ENCODE measurements at regions not wholly inside any gene's neighbourhood (a gene's known extent, or its start where the extent isn't known, plus 50 kb on each side); places are given as distances from the start of the nearest gene placed in this dataset.

DNA sequence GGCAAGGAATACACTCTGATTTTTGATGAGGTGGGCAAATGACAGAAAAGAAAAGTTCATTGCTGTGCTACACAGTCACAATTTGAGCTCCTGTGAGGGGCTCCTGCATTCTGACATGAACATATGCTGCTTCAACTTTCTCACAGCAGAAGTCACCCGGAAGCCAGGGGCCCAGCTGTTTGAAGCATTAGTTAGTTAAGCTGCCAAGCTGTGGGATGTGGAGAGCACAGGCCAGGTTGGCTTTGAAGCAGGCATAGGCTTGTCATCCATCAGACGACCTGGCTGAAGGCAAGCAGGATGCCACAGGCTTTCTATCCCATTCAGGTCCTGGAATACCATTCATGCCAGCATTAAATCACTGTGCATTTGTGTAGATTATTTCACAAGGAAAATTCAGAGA lies 63.1 kb downstream of the MTNR1B start:
- Histone ChIP-seq H3K27ac (no peak overlapping the region), H3K36me3 (no peaks in the 10 kb centered on the region), H3K9me3 (no peaks in the 10 kb centered on the region), H3K4me1 (no peaks in the 10 kb centered on the region), H3K27me3 (no peaks in the 10 kb centered on the region), H3K4me3 (no peak overlapping the region)
- no peak for TF ChIP-seq POLR2AphosphoS5 (IDR thresholded peaks at IDR 0.05)
- no peak for TF ChIP-seq EP300 (IDR thresholded peaks at IDR 0.05; ENCODE audit: low read depth)
- TF ChIP-seq, protein P1, sequence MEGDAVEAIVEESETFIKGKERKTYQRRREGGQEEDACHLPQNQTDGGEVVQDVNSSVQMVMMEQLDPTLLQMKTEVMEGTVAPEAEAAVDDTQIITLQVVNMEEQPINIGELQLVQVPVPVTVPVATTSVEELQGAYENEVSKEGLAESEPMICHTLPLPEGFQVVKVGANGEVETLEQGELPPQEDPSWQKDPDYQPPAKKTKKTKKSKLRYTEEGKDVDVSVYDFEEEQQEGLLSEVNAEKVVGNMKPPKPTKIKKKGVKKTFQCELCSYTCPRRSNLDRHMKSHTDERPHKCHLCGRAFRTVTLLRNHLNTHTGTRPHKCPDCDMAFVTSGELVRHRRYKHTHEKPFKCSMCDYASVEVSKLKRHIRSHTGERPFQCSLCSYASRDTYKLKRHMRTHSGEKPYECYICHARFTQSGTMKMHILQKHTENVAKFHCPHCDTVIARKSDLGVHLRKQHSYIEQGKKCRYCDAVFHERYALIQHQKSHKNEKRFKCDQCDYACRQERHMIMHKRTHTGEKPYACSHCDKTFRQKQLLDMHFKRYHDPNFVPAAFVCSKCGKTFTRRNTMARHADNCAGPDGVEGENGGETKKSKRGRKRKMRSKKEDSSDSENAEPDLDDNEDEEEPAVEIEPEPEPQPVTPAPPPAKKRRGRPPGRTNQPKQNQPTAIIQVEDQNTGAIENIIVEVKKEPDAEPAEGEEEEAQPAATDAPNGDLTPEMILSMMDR (IDR thresholded peaks at IDR 0.05), result no peak
- no peak for TF ChIP-seq POLR2A (IDR thresholded peaks at IDR 0.05)
- intact Hi-C loops (cut with DNase I; ENCODE audit: low total_unique reads) (no loop called here), in situ Hi-C loops (cut with MboI; ENCODE audit: low pct_ligation_motif_present in 1 of 4, low pct_unique_long_range_greater_than_20kb in 1 of 4, low sequenced_read_pairs in 3 of 4) (no loop called here)
- 53% methylated on average over 2 of the region's 2 CpGs; no CpG with 5 or more reads in 1 of the 2 donors for WGBS, 2 donors (ENCODE audit: low coverage in 1 of 2)
- no peak for DNase-seq

DNA sequence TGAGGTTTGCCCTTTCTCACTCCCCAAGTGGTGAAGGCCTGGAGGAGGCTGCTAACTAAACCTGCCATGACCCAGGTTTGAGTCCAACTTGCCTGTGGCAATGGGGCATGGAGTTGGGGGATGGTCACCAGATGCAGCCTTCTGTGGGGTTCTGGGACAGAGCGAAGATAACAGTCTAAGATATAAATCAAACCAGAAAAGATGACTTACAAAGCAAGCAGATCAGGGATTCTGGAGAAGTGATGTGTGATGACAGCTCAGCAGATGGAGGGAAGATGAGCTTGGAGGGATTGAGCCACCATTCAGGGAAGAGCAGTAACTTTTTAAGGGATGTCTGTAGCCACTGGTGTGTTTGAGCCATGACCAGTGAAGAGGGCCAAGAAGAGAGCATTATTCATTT lies 63.6 kb downstream of the MTNR1B start:
- Histone ChIP-seq H3K27ac (no peak overlapping the region), H3K9me3 (no peaks in the 10 kb centered on the region), H3K27me3 (no peaks in the 10 kb centered on the region), H3K36me3 (no peaks in the 10 kb centered on the region), H3K4me3 (no peak overlapping the region), H3K4me1 (no peaks in the 10 kb centered on the region)
- 84 to 100% methylated on average over 1 of the region's 1 CpG for WGBS, 2 donors (ENCODE audit: low coverage in 1 of 2)
- DNase-seq, result no peak
- in situ Hi-C loops (cut with MboI; ENCODE audit: low pct_ligation_motif_present in 1 of 4, low pct_unique_long_range_greater_than_20kb in 1 of 4, low sequenced_read_pairs in 3 of 4), result no loop called here
- TF ChIP-seq POLR2A (IDR thresholded peaks at IDR 0.05) (no peak), POLR2AphosphoS5 (IDR thresholded peaks at IDR 0.05) (no peak), EP300 (IDR thresholded peaks at IDR 0.05; ENCODE audit: low read depth) (no peak)
- TF ChIP-seq, protein P1 (IDR thresholded peaks at IDR 0.05), result no peak
- intact Hi-C loops (cut with DNase I; ENCODE audit: low total_unique reads), result no loop called here

DNA sequence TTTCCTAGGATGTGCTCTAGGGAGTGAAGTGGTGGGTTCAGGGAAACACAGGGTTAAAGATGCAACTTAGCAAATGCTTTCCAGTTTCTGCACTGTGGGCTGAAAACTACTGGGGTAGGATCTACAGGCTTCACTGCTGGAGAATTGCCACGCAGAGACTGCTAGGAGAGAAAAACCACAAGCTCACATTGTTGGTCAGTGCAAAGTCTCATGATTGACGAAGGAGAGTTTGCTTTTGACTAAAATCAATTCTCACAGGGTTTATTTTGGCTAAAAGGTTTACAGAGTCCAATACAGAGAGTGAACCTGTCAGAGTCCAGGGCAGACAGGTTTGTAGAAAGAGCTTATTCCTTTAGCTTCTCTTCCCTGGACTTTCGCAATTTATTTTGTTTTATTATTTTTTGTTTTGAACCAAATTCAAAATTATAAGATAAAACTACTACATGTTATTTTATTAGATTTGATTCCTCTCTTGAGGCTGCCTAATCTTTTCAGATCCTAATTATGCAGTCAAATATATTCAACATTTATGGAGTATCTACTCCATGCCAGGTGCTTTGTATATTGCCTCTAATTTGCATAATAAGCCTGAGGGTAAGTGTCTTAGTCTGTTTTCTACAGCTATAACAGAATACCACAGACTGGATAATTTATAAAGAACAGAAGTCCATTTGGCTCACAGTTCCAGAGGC lies 64.7 kb downstream of the MTNR1B start:
- Histone ChIP-seq H3K9me3 (no peaks in the 10 kb centered on the region), H3K4me1 (no peaks in the 10 kb centered on the region), H3K27ac (no peak overlapping the region), H3K27me3 (no peaks in the 10 kb centered on the region), H3K4me3 (no peak overlapping the region), H3K36me3 (no peaks in the 10 kb centered on the region)
- intact Hi-C loops (cut with DNase I; ENCODE audit: low total_unique reads) (no loop called here), in situ Hi-C loops (cut with MboI; ENCODE audit: low pct_ligation_motif_present in 1 of 4, low pct_unique_long_range_greater_than_20kb in 1 of 4, low sequenced_read_pairs in 3 of 4) (no loop called here)
- TF ChIP-seq, protein P1 (IDR thresholded peaks at IDR 0.05), result no peak
- TF ChIP-seq POLR2A (IDR thresholded peaks at IDR 0.05) (no peak), EP300 (IDR thresholded peaks at IDR 0.05; ENCODE audit: low read depth) (no peak), POLR2AphosphoS5 (IDR thresholded peaks at IDR 0.05) (no peak)
- no peak for DNase-seq
- 63 to 67% methylated on average over 2 to 3 of the region's 3 CpGs for WGBS, 2 donors (ENCODE audit: low coverage in 1 of 2)

DNA sequence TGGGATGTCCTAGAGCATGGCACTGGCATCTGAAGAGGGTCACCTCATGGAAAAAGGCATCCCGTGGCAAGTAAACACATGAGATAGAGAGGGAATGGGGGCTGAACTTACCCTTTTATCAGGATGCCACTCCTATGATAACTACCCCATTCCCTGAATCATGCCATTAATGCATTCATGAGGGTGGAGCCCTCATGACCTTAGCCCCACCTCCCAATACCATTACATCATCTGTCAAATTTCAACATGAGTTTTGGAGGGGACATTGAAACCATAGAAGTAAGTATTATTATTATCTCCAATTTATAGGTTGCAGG lies 65.2 kb downstream of the MTNR1B start:
- 68% methylated on average over 1 of the region's 1 CpG; no CpG with 5 or more reads in 1 of the 2 donors for WGBS, 2 donors (ENCODE audit: low coverage in 1 of 2)
- in situ Hi-C loops (cut with MboI; ENCODE audit: low pct_ligation_motif_present in 1 of 4, low pct_unique_long_range_greater_than_20kb in 1 of 4, low sequenced_read_pairs in 3 of 4) (no loop called here), intact Hi-C loops (cut with DNase I; ENCODE audit: low total_unique reads) (no loop called here)
- Histone ChIP-seq H3K9me3 (no peaks in the 10 kb centered on the region), H3K4me3 (no peak overlapping the region), H3K36me3 (no peaks in the 10 kb centered on the region), H3K27ac (no peak overlapping the region), H3K4me1 (no peaks in the 10 kb centered on the region), H3K27me3 (no peaks in the 10 kb centered on the region)
- DNase-seq, result no peak
- TF ChIP-seq EP300 (IDR thresholded peaks at IDR 0.05; ENCODE audit: low read depth) (no peak), POLR2A (IDR thresholded peaks at IDR 0.05) (no peak), POLR2AphosphoS5 (IDR thresholded peaks at IDR 0.05) (no peak)
- TF ChIP-seq, protein P1 (IDR thresholded peaks at IDR 0.05), result no peak
